ENCODE measurements at regions not wholly inside any gene's neighbourhood (a gene's known extent, or its start where the extent isn't known, plus 50 kb on each side); places are given as distances from the start of the nearest gene placed in this dataset.

GRCh38 chr15:68501259-68501591 is 69.3 kb upstream of the ITGA11 start:
- no peak for FAIRE-seq

GRCh38 chr15:68501616-68502015 is 69.7 kb upstream of the ITGA11 start:
- H3K79me2 ChIP-seq (ENCODE audit: control insufficient read depth, insufficient read depth, low read length): no peaks in the 10 kb centered on the region
- H4K20me1 ChIP-seq (ENCODE audit: control insufficient read depth, extremely low read depth, insufficient read depth, low read length): no peaks in the 10 kb centered on the region
- no peaks in the 10 kb centered on the region for H3K36me3 ChIP-seq (ENCODE audit: control insufficient read depth in 2 of 2, extremely low read depth in 1 of 2, insufficient read depth in 2 of 2, low read length in 2 of 2)
- peaks cover 9% of the 10 kb centered on the region for H3K27me3 ChIP-seq (ENCODE audit: control insufficient read depth, extremely low read depth, insufficient read depth, low read length)
- no peak overlapping the region for H3K4me2 ChIP-seq (ENCODE audit: control insufficient read depth, extremely low read depth, insufficient read depth, low read depth, low read length)
- FAIRE-seq: no peak
- H3K9me3 ChIP-seq (ENCODE audit: control insufficient read depth, low read depth, low read length): no peaks in the 10 kb centered on the region
- no peaks in the 10 kb centered on the region for H3K9me1 ChIP-seq (ENCODE audit: control insufficient read depth, extremely low read depth, insufficient read depth, low read length)
- H3K4me1 ChIP-seq (ENCODE audit: control insufficient read depth, extremely low read depth, insufficient read depth, low read length): no peaks in the 10 kb centered on the region
- H2AFZ ChIP-seq (ENCODE audit: control insufficient read depth, low read length): no peak overlapping the region
- dilution Hi-C loops (cut with MboI; ENCODE audit: extremely low pct_ligation_motif_present, low sequenced_read_pairs): no loop called here
- no peak overlapping the region for H3K27ac ChIP-seq (ENCODE audit: control insufficient read depth, insufficient read depth, low read length)
- H3K4me3 ChIP-seq (ENCODE audit: control insufficient read depth in 2 of 3, extremely low read depth in 1 of 3, insufficient read depth in 2 of 3, low read depth in 1 of 3, low read length in 3 of 3): no peak overlapping the region
- no peak for DNase-seq (ENCODE audit: low read depth, low spot score)
- TF ChIP-seq CTCF (optimal IDR thresholded peaks at IDR 0.05 in 1 of 3, IDR thresholded peaks at IDR 0.05 in 1 of 3, conservative IDR thresholded peaks at IDR 0.05 in 1 of 3; ENCODE audit: extremely low read depth in 1 of 3, insufficient read depth in 2 of 3, low read length in 3 of 3): no peak
- TF ChIP-seq EZH2 (IDR thresholded peaks at IDR 0.05; ENCODE audit: low read length): no peak
- H3K9ac ChIP-seq (ENCODE audit: control insufficient read depth, extremely low read depth, insufficient read depth, low read length): no peak overlapping the region

More at GRCh38 chr15:68501259-68501591, 69.3 kb upstream of the ITGA11 start:
- Histone ChIP-seq H3K4me2 (ENCODE audit: control insufficient read depth, extremely low read depth, insufficient read depth, low read depth, low read length) (no peak overlapping the region), H3K36me3 (ENCODE audit: control insufficient read depth in 2 of 2, extremely low read depth in 1 of 2, insufficient read depth in 2 of 2, low read length in 2 of 2) (no peaks in the 10 kb centered on the region), H3K9me1 (ENCODE audit: control insufficient read depth, extremely low read depth, insufficient read depth, low read length) (no peaks in the 10 kb centered on the region), H3K27ac (ENCODE audit: control insufficient read depth, insufficient read depth, low read length) (no peak overlapping the region), H3K27me3 (ENCODE audit: control insufficient read depth, extremely low read depth, insufficient read depth, low read length) (peaks cover 9% of the 10 kb centered on the region), H4K20me1 (ENCODE audit: control insufficient read depth, extremely low read depth, insufficient read depth, low read length) (no peaks in the 10 kb centered on the region), H2AFZ (ENCODE audit: control insufficient read depth, low read length) (no peak overlapping the region), H3K4me3 (ENCODE audit: control insufficient read depth in 2 of 3, extremely low read depth in 1 of 3, insufficient read depth in 2 of 3, low read depth in 1 of 3, low read length in 3 of 3) (no peak overlapping the region), H3K9me3 (ENCODE audit: control insufficient read depth, low read depth, low read length) (no peaks in the 10 kb centered on the region), H3K79me2 (ENCODE audit: control insufficient read depth, insufficient read depth, low read length) (no peaks in the 10 kb centered on the region), H3K9ac (ENCODE audit: control insufficient read depth, extremely low read depth, insufficient read depth, low read length) (no peak overlapping the region), H3K4me1 (ENCODE audit: control insufficient read depth, extremely low read depth, insufficient read depth, low read length) (no peaks in the 10 kb centered on the region)
- no peak for DNase-seq (ENCODE audit: low read depth, low spot score)
- dilution Hi-C loops (cut with MboI; ENCODE audit: extremely low pct_ligation_motif_present, low sequenced_read_pairs): no loop called here
- TF ChIP-seq CTCF (optimal IDR thresholded peaks at IDR 0.05 in 1 of 3, IDR thresholded peaks at IDR 0.05 in 1 of 3, conservative IDR thresholded peaks at IDR 0.05 in 1 of 3; ENCODE audit: extremely low read depth in 1 of 3, insufficient read depth in 2 of 3, low read length in 3 of 3) (no peak), EZH2 (IDR thresholded peaks at IDR 0.05; ENCODE audit: low read length) (no peak)
